ENCODE measurements at regions not wholly inside any gene's neighbourhood (a gene's known extent, or its start where the extent isn't known, plus 50 kb on each side); places are given as distances from the start of the nearest gene placed in this dataset.

DNA sequence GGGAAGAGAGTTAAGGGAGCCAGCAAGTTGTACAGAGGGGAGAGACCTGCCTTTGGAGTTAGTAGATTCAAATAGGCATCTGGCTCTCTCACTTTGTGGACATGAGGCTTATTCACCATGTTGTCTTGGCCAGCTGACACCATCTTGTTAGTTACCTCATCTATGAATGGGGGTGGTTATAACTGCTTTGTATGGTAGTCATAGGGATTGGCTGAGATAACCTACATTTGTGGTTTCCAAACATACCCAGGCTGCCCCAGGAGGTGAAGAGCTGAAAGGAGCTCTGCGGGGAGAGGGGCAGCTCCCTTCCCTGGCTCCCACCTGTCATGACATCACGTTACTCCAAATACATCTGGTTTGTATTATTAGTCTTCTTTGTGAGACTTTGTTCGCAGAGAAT is 393.3 kb upstream of the AUTS2 start:
- TF ChIP-seq EZH2phosphoT487 (IDR thresholded peaks at IDR 0.05; ENCODE audit: insufficient read depth, low read depth) (no peak), EZH2 (IDR thresholded peaks at IDR 0.05; ENCODE audit: insufficient read depth, poor library complexity, severe bottlenecking) (no peak)

Measured in GM23248 (cell line).